Ovary (tissue), 1 donor: ENCODE measurements at regions not wholly inside any gene's neighbourhood (a gene's known extent, or its start where the extent isn't known, plus 50 kb on each side); places are given as distances from the start of the nearest gene placed in this dataset.

ENCODE experiments used
- EP300 ChIP-seq: sonication (generic); formaldehyde crosslinking; IDR thresholded peaks from one replicate; pipeline ENCODE4 v1.6.1; 2017; ENCODE audit warnings: antibody characterized with exemption
- POLR2A ChIP-seq: fragments of 450-650 bp; IDR thresholded peaks from one replicate; pipeline ENCODE4 v1.6.1; 2017; ENCODE audit warnings: antibody characterized with exemption, mild to moderate bottlenecking, moderate library complexity

GRCh38 chr7:15929411-15929810 lies 242.9 kb upstream of the MEOX2 start:
- TF ChIP-seq POLR2A (no peak), EP300 (no peak)
